ENCODE measurements at regions not wholly inside any gene's neighbourhood (a gene's known extent, or its start where the extent isn't known, plus 50 kb on each side); places are given as distances from the start of the nearest gene placed in this dataset.
A peak's percentile ranks its signal among the peaks of the same experiment; 100 is the strongest.

- TF ChIP-seq FOXK2 (IDR thresholded peaks at IDR 0.05): no peak
- no peak for TF ChIP-seq NFRKB (IDR thresholded peaks at IDR 0.05)
- TF ChIP-seq HDGF (IDR thresholded peaks at IDR 0.05; ENCODE audit: borderline replicate concordance): no peak
- TF ChIP-seq TARDBP (IDR thresholded peaks at IDR 0.05): no peak
- no peak for TF ChIP-seq SP1 (IDR thresholded peaks at IDR 0.05)
- no peak for TF ChIP-seq ZNF384 (IDR thresholded peaks at IDR 0.05)
- no peak for TF ChIP-seq FOXM1 (IDR thresholded peaks at IDR 0.05; ENCODE audit: borderline replicate concordance)
- no peak for TF ChIP-seq L3MBTL2 (conservative IDR thresholded peaks at IDR 0.05)
- no peak for TF ChIP-seq PKNOX1 (IDR thresholded peaks at IDR 0.05)
- CTCF ChIA-PET: no interaction called here
- POLR2A ChIA-PET: no interaction called here
- DNase-seq (ENCODE audit: extremely low spot score): peak; percentile 8
Measured at GRCh38 chr13:55199134-55199533, 1941.6 kb upstream of the PRR20A start.

- TF ChIP-seq SUZ12 (IDR thresholded peaks at IDR 0.05) (no peak), HDGF (IDR thresholded peaks at IDR 0.05; ENCODE audit: borderline replicate concordance) (no peak), FOXA1 (IDR thresholded peaks at IDR 0.05) (no peak), TARDBP (IDR thresholded peaks at IDR 0.05) (no peak), L3MBTL2 (conservative IDR thresholded peaks at IDR 0.05) (no peak), LEF1 (IDR thresholded peaks at IDR 0.05; ENCODE audit: borderline replicate concordance) (no peak), SP1 (IDR thresholded peaks at IDR 0.05) (no peak), CTBP1 (IDR thresholded peaks at IDR 0.05; ENCODE audit: borderline replicate concordance) (no peak), PKNOX1 (IDR thresholded peaks at IDR 0.05) (no peak), FOXK2 (IDR thresholded peaks at IDR 0.05) (no peak), BHLHE40 (IDR thresholded peaks at IDR 0.05; ENCODE audit: borderline replicate concordance) (no peak), FOXM1 (IDR thresholded peaks at IDR 0.05; ENCODE audit: borderline replicate concordance) (no peak), ZNF384 (IDR thresholded peaks at IDR 0.05) (no peak), ARNT (IDR thresholded peaks at IDR 0.05) (no peak)
- no peak for DNase-seq (ENCODE audit: extremely low spot score)
- ChIA-PET POLR2A (no interaction called here), CTCF (no interaction called here)
Measured at GRCh38 chr13:55214841-55215345, 1925.8 kb upstream of the PRR20A start.

DNA sequence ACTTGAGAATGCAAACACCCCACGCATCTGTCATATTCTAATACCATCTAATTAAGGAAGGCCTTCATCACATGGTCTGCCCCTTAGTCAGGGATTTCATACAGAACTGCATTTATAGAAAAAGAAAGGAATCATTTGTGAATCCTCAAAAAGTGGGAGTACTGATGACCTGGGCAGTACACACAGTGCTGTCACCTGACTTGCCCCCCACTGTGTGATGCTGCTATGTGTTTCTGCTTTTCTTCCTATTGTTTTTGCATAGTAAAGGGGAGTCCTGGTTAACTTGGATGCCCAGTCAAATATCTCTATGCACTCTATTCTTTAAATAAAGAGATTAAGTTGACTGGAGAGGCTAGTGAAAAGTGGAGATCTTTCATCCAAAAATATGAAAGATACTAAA lies 1921.2 kb upstream of the PRR20A start:
- POLR2A ChIA-PET: no interaction called here
- CTCF ChIA-PET: no interaction called here
- TF ChIP-seq FOXM1 (IDR thresholded peaks at IDR 0.05; ENCODE audit: borderline replicate concordance): no peak
- TF ChIP-seq TARDBP (IDR thresholded peaks at IDR 0.05): no peak
- no peak for TF ChIP-seq L3MBTL2 (conservative IDR thresholded peaks at IDR 0.05)

DNA sequence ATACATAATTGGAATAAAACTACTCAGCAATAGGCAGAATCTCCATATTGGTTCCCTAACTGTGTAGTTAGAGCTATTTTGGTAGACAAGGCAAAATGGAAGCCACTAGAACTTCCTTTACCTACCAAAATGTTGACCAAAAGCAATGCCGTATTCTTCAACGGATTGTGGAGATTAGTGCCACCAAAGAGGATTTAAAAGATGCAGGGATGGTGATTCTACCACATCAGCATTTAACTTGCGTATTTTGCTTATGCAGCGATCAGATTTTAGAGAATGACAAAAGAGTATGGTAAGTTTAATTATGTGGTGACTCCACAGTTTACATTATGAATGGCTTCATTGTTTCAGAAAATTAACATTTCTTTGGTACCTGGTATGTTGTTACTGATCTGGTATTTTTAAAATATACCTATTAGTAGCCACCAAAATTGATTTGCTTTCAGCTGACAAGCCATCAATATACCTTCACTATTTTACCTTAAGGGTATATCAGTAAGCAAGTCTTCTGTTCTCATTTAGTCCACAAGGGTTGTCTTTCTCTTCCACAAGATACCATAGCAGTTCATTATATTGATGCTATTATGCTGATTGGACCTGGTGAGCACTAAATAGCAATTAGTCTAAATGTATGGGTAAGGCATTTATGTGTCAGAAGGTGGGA lies 1910.7 kb upstream of the PRR20A start:
- DNase-seq (ENCODE audit: extremely low spot score): no peak
- CTCF ChIA-PET: no interaction called here
- no peak for TF ChIP-seq TARDBP (IDR thresholded peaks at IDR 0.05)
- TF ChIP-seq SUZ12 (IDR thresholded peaks at IDR 0.05): no peak
- no peak for TF ChIP-seq SP1 (IDR thresholded peaks at IDR 0.05)
- TF ChIP-seq FOXA1 (IDR thresholded peaks at IDR 0.05): no peak
- TF ChIP-seq FOXM1 (IDR thresholded peaks at IDR 0.05; ENCODE audit: borderline replicate concordance): no peak
- TF ChIP-seq L3MBTL2 (conservative IDR thresholded peaks at IDR 0.05): no peak
- POLR2A ChIA-PET: no interaction called here

More for the DNA sequence above, 1921.2 kb upstream of the PRR20A start:
- DNase-seq (ENCODE audit: extremely low spot score): no peak

DNA sequence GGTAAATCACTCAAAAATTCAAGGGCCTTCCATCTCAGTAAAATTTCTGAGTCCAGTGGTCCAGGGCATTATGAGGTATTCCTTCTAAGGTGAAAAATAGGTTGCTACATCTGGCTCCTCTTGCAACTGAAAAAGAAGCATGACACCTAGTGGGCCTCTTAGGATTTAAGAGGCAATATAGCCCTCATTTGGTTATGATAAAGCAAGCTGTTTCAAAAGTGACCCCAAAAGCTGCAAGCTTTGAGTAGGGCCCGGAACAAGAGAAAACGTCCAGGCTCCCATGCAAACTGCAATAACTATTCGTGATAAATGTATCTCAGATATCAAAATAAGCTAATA lies 1910.2 kb upstream of the PRR20A start:
- ChIA-PET POLR2A (no interaction called here), CTCF (no interaction called here)
- TF ChIP-seq FOXK2 (IDR thresholded peaks at IDR 0.05) (no peak), NFRKB (IDR thresholded peaks at IDR 0.05) (no peak), ZNF384 (IDR thresholded peaks at IDR 0.05) (no peak), CTBP1 (IDR thresholded peaks at IDR 0.05; ENCODE audit: borderline replicate concordance) (no peak), SP1 (IDR thresholded peaks at IDR 0.05) (no peak), BHLHE40 (IDR thresholded peaks at IDR 0.05; ENCODE audit: borderline replicate concordance) (no peak), SUZ12 (IDR thresholded peaks at IDR 0.05) (no peak), LEF1 (IDR thresholded peaks at IDR 0.05; ENCODE audit: borderline replicate concordance) (no peak), L3MBTL2 (conservative IDR thresholded peaks at IDR 0.05) (no peak), TARDBP (IDR thresholded peaks at IDR 0.05) (no peak), HDGF (IDR thresholded peaks at IDR 0.05; ENCODE audit: borderline replicate concordance) (no peak), ARNT (IDR thresholded peaks at IDR 0.05) (no peak), FOXM1 (IDR thresholded peaks at IDR 0.05; ENCODE audit: borderline replicate concordance) (no peak), FOXA1 (IDR thresholded peaks at IDR 0.05) (no peak), PKNOX1 (IDR thresholded peaks at IDR 0.05) (no peak), ELF4 (IDR thresholded peaks at IDR 0.05) (no peak)
- DNase-seq (ENCODE audit: extremely low spot score): no peak

- no peak for DNase-seq (ENCODE audit: extremely low spot score)
- TF ChIP-seq FOXM1 (IDR thresholded peaks at IDR 0.05; ENCODE audit: borderline replicate concordance): no peak
- no peak for TF ChIP-seq CTBP1 (IDR thresholded peaks at IDR 0.05; ENCODE audit: borderline replicate concordance)
- TF ChIP-seq SP1 (IDR thresholded peaks at IDR 0.05): no peak
- TF ChIP-seq SUZ12 (IDR thresholded peaks at IDR 0.05): no peak
- TF ChIP-seq PKNOX1 (IDR thresholded peaks at IDR 0.05): no peak
- no peak for TF ChIP-seq BHLHE40 (IDR thresholded peaks at IDR 0.05; ENCODE audit: borderline replicate concordance)
- no peak for TF ChIP-seq ELF4 (IDR thresholded peaks at IDR 0.05)
- TF ChIP-seq HDGF (IDR thresholded peaks at IDR 0.05; ENCODE audit: borderline replicate concordance): no peak
- TF ChIP-seq TARDBP (IDR thresholded peaks at IDR 0.05): no peak
- TF ChIP-seq FOXA1 (IDR thresholded peaks at IDR 0.05): no peak
- TF ChIP-seq LEF1 (IDR thresholded peaks at IDR 0.05; ENCODE audit: borderline replicate concordance): no peak
- TF ChIP-seq ARNT (IDR thresholded peaks at IDR 0.05): no peak
- ChIA-PET POLR2A (no interaction called here), CTCF (no interaction called here)
Measured at GRCh38 chr13:55234311-55234710, 1906.4 kb upstream of the PRR20A start.
